H9 (cell line): ENCODE measurements at regions not wholly inside any gene's neighbourhood (a gene's known extent, or its start where the extent isn't known, plus 50 kb on each side); places are given as distances from the start of the nearest gene placed in this dataset.

ENCODE experiments used
- DNase-seq: peaks from one replicate; pipeline ENCODE4 v3.0.0-alpha.2; 2017
- H2AFZ ChIP-seq: one replicate; pipeline ENCODE4 v1.6.1; 2013; ENCODE audit warnings: mild to moderate bottlenecking, low read length, control low read depth, moderate library complexity
- H2AK5ac ChIP-seq: 2 replicates; pipeline ENCODE4 v1.6.1; 2013; ENCODE audit warnings: low read length, control low read depth, mixed read lengths; ENCODE audit not compliant: insufficient read length
- H2BK120ac ChIP-seq: one replicate; pipeline ENCODE4 v1.6.1; 2013; ENCODE audit warnings: low read depth, mild to moderate bottlenecking, low read length, control low read depth, inconsistent platforms; ENCODE audit not compliant: poor library complexity, severe bottlenecking
- H2BK12ac ChIP-seq: 2 replicates; pipeline ENCODE4 v1.6.1; 2013; ENCODE audit warnings: low read length, control low read depth, mixed read lengths, low read depth; ENCODE audit not compliant: insufficient read length
- H2BK15ac ChIP-seq: 2 replicates; pipeline ENCODE4 v1.6.1; 2013; ENCODE audit warnings: low read depth, low read length, control low read depth
- H2BK20ac ChIP-seq: one replicate; pipeline ENCODE4 v1.6.1; 2013; ENCODE audit warnings: low read depth, mild to moderate bottlenecking, low read length, control low read depth, inconsistent platforms; ENCODE audit not compliant: poor library complexity, severe bottlenecking
- H2BK5ac ChIP-seq: 2 replicates; pipeline ENCODE4 v1.6.1; 2013; ENCODE audit warnings: low read length, control low read depth, mixed read lengths; ENCODE audit not compliant: insufficient read length
- H3K14ac ChIP-seq: 2 replicates; pipeline ENCODE4 v1.6.1; 2013; ENCODE audit warnings: low read length, control low read depth; ENCODE audit not compliant: insufficient read depth
- H3K18ac ChIP-seq: 2 replicates; pipeline ENCODE4 v1.6.1; 2013; ENCODE audit warnings: low read depth, mild to moderate bottlenecking, mixed read lengths, low read length, control low read depth; ENCODE audit not compliant: insufficient read length
- H3K23ac ChIP-seq: 2 replicates; pipeline ENCODE4 v1.6.1; 2013; ENCODE audit warnings: low read length, control low read depth, mixed read lengths, low read depth; ENCODE audit not compliant: insufficient read length
- H3K23me2 ChIP-seq: 2 replicates; pipeline ENCODE4 v1.6.1; 2013; ENCODE audit warnings: low read depth, mild to moderate bottlenecking, mixed read lengths, low read length, control low read depth; ENCODE audit not compliant: insufficient read length, poor library complexity, severe bottlenecking
- H3K27ac ChIP-seq: 2 replicates; pipeline ENCODE4 v1.5.1; 2013; ENCODE audit warnings: low read length, control low read depth, mixed read lengths, low read depth; ENCODE audit not compliant: insufficient read length
- H3K27me3 ChIP-seq: 2 replicates; pipeline ENCODE4 v1.6.1; 2013; ENCODE audit warnings: low read length, control low read depth, inconsistent platforms; ENCODE audit not compliant: insufficient read depth
- H3K4ac ChIP-seq: 2 replicates; pipeline ENCODE4 v1.6.1; 2013; ENCODE audit warnings: low read depth, mild to moderate bottlenecking, control low read depth, inconsistent platforms, low read length, moderate library complexity
- H3K4me1 ChIP-seq: 2 replicates; pipeline ENCODE4 v1.6.1; 2013; ENCODE audit warnings: low read length, control low read depth, inconsistent platforms; ENCODE audit not compliant: insufficient read depth
- H3K4me2 ChIP-seq: 2 replicates; pipeline ENCODE4 v1.6.1; 2013; ENCODE audit warnings: low read length, control low read depth, mixed read lengths; ENCODE audit not compliant: insufficient read length, insufficient read depth
- H3K56ac ChIP-seq: 2 replicates; pipeline ENCODE4 v1.6.1; 2013; ENCODE audit warnings: low read depth, mild to moderate bottlenecking, mixed read lengths, low read length, control low read depth; ENCODE audit not compliant: insufficient read length
- H3K79me1 ChIP-seq: 2 replicates; pipeline ENCODE4 v1.6.1; 2013; ENCODE audit warnings: low read depth, mild to moderate bottlenecking, moderate library complexity, low read length, control low read depth, inconsistent platforms; ENCODE audit not compliant: insufficient read depth, poor library complexity, severe bottlenecking
- H3K79me2 ChIP-seq: 2 replicates; pipeline ENCODE4 v1.6.1; 2013; ENCODE audit warnings: low read length, control low read depth, inconsistent platforms; ENCODE audit not compliant: insufficient read depth
- H3K9ac ChIP-seq: 2 replicates; pipeline ENCODE4 v1.6.1; 2013; ENCODE audit warnings: low read length, control low read depth, mixed read lengths; ENCODE audit not compliant: insufficient read length; ENCODE audit errors: extremely low read depth
- H3K9me3 ChIP-seq: one replicate; pipeline ENCODE4 v1.6.1; 2013; ENCODE audit warnings: low read depth, low read length, inconsistent platforms; ENCODE audit not compliant: control insufficient read depth
- H3T11ph ChIP-seq: one replicate; pipeline ENCODE4 v1.6.1; 2013; ENCODE audit warnings: mild to moderate bottlenecking, low read length, control low read depth, inconsistent platforms
- H4K20me1 ChIP-seq: one replicate; pipeline ENCODE4 v1.6.1; 2013; ENCODE audit not compliant: control insufficient read depth, insufficient read length, insufficient read depth
- H4K5ac ChIP-seq: 2 replicates; pipeline ENCODE4 v1.6.1; 2013; ENCODE audit warnings: low read depth, mild to moderate bottlenecking, mixed read lengths, low read length, control low read depth; ENCODE audit not compliant: insufficient read length
- H4K8ac ChIP-seq: replicated peaks from 2 replicates; pipeline ENCODE4 v1.6.1; 2013; ENCODE audit warnings: low read length, control low read depth, mixed read lengths, low read depth; ENCODE audit not compliant: insufficient read length
- H4K91ac ChIP-seq: 2 replicates; pipeline ENCODE4 v1.6.1; 2013; ENCODE audit warnings: low read depth, mild to moderate bottlenecking, moderate library complexity, mixed read lengths, low read length, control low read depth; ENCODE audit not compliant: insufficient read length
- H3K27ac Mint-ChIP-seq, 3 experiments: 2 replicates in 2 of 3; 3 replicates in 1 of 3; pipeline ENCODE4 v1.8.0; 2020 to 2021; ENCODE audit warnings: mixed read lengths in 3 of 3, mild to moderate bottlenecking in 1 of 3, moderate library complexity in 1 of 3
- H3K27me3 Mint-ChIP-seq: 2 replicates; pipeline ENCODE4 v1.8.0; 2021; ENCODE audit warnings: low read depth, mild to moderate bottlenecking, moderate library complexity, mixed read lengths
- H3K36me3 Mint-ChIP-seq, 3 experiments: 2 replicates in 2 of 3; 3 replicates in 1 of 3; pipeline ENCODE4 v1.8.0; 2020 to 2021; ENCODE audit warnings: low read depth in 3 of 3, mixed read lengths in 3 of 3; ENCODE audit not compliant: insufficient read depth in 1 of 3
- H3K4me1 Mint-ChIP-seq, 2 experiments: 2 replicates each; pipeline ENCODE4 v1.8.0; 2020; ENCODE audit warnings: mixed read lengths in 2 of 2
- H3K4me3 Mint-ChIP-seq, 2 experiments: 2 replicates in 1 of 2; 3 replicates in 1 of 2; pipeline ENCODE4 v1.8.0; 2020 to 2021; ENCODE audit warnings: mild to moderate bottlenecking in 2 of 2, mixed read lengths in 2 of 2, moderate library complexity in 1 of 2
- H3K9me3 Mint-ChIP-seq, 2 experiments: 2 replicates in 1 of 2; 3 replicates in 1 of 2; pipeline ENCODE4 v1.8.0; 2020; ENCODE audit warnings: mild to moderate bottlenecking in 2 of 2, mixed read lengths in 2 of 2, moderate library complexity in 1 of 2
- CTCF ChIP-seq: fragments of 200-600 bp; sonication (generic); conservative IDR thresholded peaks from 3 replicates; pipeline ENCODE4 v1.8.0; 2021; ENCODE audit warnings: antibody characterized with exemption, mild to moderate bottlenecking
- WGBS: extraction: QIAGEN DNeasy Blood & Tissue Kit; methylation state at CpG from one replicate; pipeline ENCODE4 v1.1.7; 2013; ENCODE audit warnings: missing lambda C conversion rate, low lambda C conversion rate, mixed read lengths; ENCODE audit not compliant: insufficient read length; ENCODE audit errors: extremely low coverage; 5-methylcytosine and 5-hydroxymethylcytosine counted together

- Histone ChIP-seq H3K9ac (no peak overlapping the region), H3K14ac (no peak overlapping the region), H2AK5ac (no peak overlapping the region), H3K18ac (no peak overlapping the region), H3K4me2 (no peak overlapping the region), H3K4me1 (no peaks in the 10 kb centered on the region), H2AFZ (no peak overlapping the region), H2BK5ac (no peak overlapping the region), H4K8ac (no peak overlapping the region), H3K79me2 (no peaks in the 10 kb centered on the region), H3K4ac (no peak overlapping the region), H2BK120ac (no peak overlapping the region), H3K27ac (no peak overlapping the region), H2BK15ac (no peak overlapping the region), H4K5ac (no peak overlapping the region), H3K9me3 (no peaks in the 10 kb centered on the region), H4K20me1 (no peaks in the 10 kb centered on the region), H2BK12ac (no peak overlapping the region), H3K23ac (no peak overlapping the region), H3K27me3 (no peaks in the 10 kb centered on the region), H3K56ac (no peak overlapping the region), H3K23me2 (no peaks in the 10 kb centered on the region), H4K91ac (no peak overlapping the region), H3K79me1 (no peaks in the 10 kb centered on the region), H2BK20ac (no peak overlapping the region), H3T11ph (no peak overlapping the region)
- Mint-ChIP-seq H3K36me3 (peaks cover 6 to 9% (median 8%) of the 10 kb centered on the region in 3 experiments), H3K4me3 (no peak overlapping the region), H3K27ac (no peak overlapping the region), H3K9me3 (peaks cover 10 to 12% of the 10 kb centered on the region in 2 experiments), H3K4me1 (no peaks in the 10 kb centered on the region), H3K27me3 (no peaks in the 10 kb centered on the region)
- TF ChIP-seq CTCF: no peak
- WGBS: no CpG with 5 or more reads among the region's 6 CpGs
- DNase-seq: no peak
Measured at GRCh38 chrX:4656419-4656818, 943.0 kb upstream of the PRKX start.
